ENCODE measurements at regions not wholly inside any gene's neighbourhood (a gene's known extent, or its start where the extent isn't known, plus 50 kb on each side); places are given as distances from the start of the nearest gene placed in this dataset.

GRCh38 chr2:226364217-226364616, 435.4 kb downstream of the IRS1 start:
- TF ChIP-seq CTCF (IDR thresholded peaks at IDR 0.05) (no peak), POLR2AphosphoS5 (IDR thresholded peaks at IDR 0.05) (no peak), POLR2A (IDR thresholded peaks at IDR 0.05; ENCODE audit: low read depth) (no peak), EP300 (IDR thresholded peaks at IDR 0.05) (no peak)

All from esophagus muscularis mucosa (tissue), 4 donors.